H1 (cell line): ENCODE measurements at regions not wholly inside any gene's neighbourhood (a gene's known extent, or its start where the extent isn't known, plus 50 kb on each side); places are given as distances from the start of the nearest gene placed in this dataset.

ENCODE experiments used
- CTCF ChIA-PET: fragments of 300-600 bp; sonication (Branson Sonifier 250); formaldehyde crosslinking; loops from one replicate; lab custom pipeline; 2021; ENCODE audit not compliant: partially characterized antibody; lab: Charles Lee
- POLR2A ChIA-PET: fragments of 300-600 bp; sonication (Branson Sonifier 250); formaldehyde crosslinking; loops from one replicate; lab custom pipeline; 2021; ENCODE audit warnings: inconsistent platforms; ENCODE audit not compliant: partially characterized antibody; lab: Charles Lee
- DNase-seq, 2 experiments: peaks; one replicate each; pipeline versions ENCODE4 v3.0.0 to v3.0.0-alpha.2; 2010 to 2022; ENCODE audit warnings: low spot score in 2 of 2, low read depth in 1 of 2, mixed read lengths in 1 of 2
- FAIRE-seq: peaks from 2 replicates; lab custom pipeline; 2011; peaks lifted over from hg19 to GRCh38; lab: Jason Lieb, UNC
- H2AFZ ChIP-seq: 2 replicates; pipeline ENCODE4 v1.8.1; 2012; ENCODE audit warnings: low read length, inconsistent platforms
- H2AK5ac ChIP-seq: 2 replicates; pipeline ENCODE4 v1.6.1; 2013; ENCODE audit warnings: low read depth, low read length
- H2BK120ac ChIP-seq: replicated peaks from 2 replicates; pipeline ENCODE3; 2013; ENCODE audit warnings: low read depth, low read length, inconsistent platforms
- H2BK12ac ChIP-seq: 2 replicates; pipeline ENCODE4 v1.6.1; 2013; ENCODE audit warnings: low read depth, low read length
- H2BK15ac ChIP-seq: 2 replicates; pipeline ENCODE4 v1.6.1; 2013; ENCODE audit warnings: low read length
- H2BK20ac ChIP-seq: 2 replicates; pipeline ENCODE4 v1.6.1; 2013; ENCODE audit warnings: low read length
- H2BK5ac ChIP-seq: 2 replicates; pipeline ENCODE4 v1.6.1; 2013; ENCODE audit warnings: low read depth, low read length
- H3K14ac ChIP-seq: 2 replicates; pipeline ENCODE4 v1.6.1; 2013; ENCODE audit warnings: inconsistent platforms; ENCODE audit not compliant: insufficient read length
- H3K18ac ChIP-seq: 2 replicates; pipeline ENCODE4 v1.6.1; 2013; ENCODE audit warnings: low read length; ENCODE audit errors: extremely low read depth
- H3K23ac ChIP-seq: 2 replicates; pipeline ENCODE4 v1.6.1; 2013; ENCODE audit warnings: inconsistent platforms; ENCODE audit not compliant: insufficient read length
- H3K23me2 ChIP-seq: 2 replicates; pipeline ENCODE4 v1.6.1; 2013; ENCODE audit warnings: low read depth, low read length
- H3K27ac ChIP-seq: 2 replicates; pipeline ENCODE4 v1.6.1; 2011; ENCODE audit warnings: low read depth, low read length, inconsistent platforms
- H3K27me3 ChIP-seq, 4 experiments: replicated peaks in 1 of 4; 1 replicate in 1 of 4; 2 replicates in 3 of 4; pipeline versions ENCODE4 v1.6.1 to v1.8.1; 2011 to 2013; ENCODE audit warnings: low read length in 3 of 4, mild to moderate bottlenecking in 3 of 4, inconsistent platforms in 2 of 4, mixed read lengths in 2 of 4, moderate library complexity in 1 of 4; ENCODE audit not compliant: control insufficient read depth in 3 of 4, insufficient read depth in 3 of 4; ENCODE audit errors: extremely low read depth in 1 of 4
- H3K36me3 ChIP-seq, 4 experiments: 2 replicates each; pipeline versions ENCODE4 v1.6.1 to v1.8.1; 2011 to 2013; ENCODE audit warnings: mild to moderate bottlenecking in 4 of 4, low read length in 3 of 4, moderate library complexity in 2 of 4, control low read depth in 1 of 4, inconsistent platforms in 1 of 4; ENCODE audit not compliant: insufficient read depth in 4 of 4, control insufficient read depth in 2 of 4
- H3K4ac ChIP-seq: replicated peaks from 2 replicates; pipeline ENCODE3; 2013; ENCODE audit warnings: low read length, low read depth, mixed read lengths, inconsistent platforms; ENCODE audit not compliant: insufficient read length
- H3K4me1 ChIP-seq, 4 experiments: replicated peaks in 1 of 4; 1 replicate in 1 of 4; 2 replicates in 3 of 4; pipeline versions ENCODE4 v1.6.1 to v1.8.1; 2011 to 2013; ENCODE audit warnings: low read length in 3 of 4, inconsistent platforms in 2 of 4, mixed read lengths in 1 of 4; ENCODE audit not compliant: insufficient read depth in 4 of 4, control insufficient read depth in 3 of 4
- H3K4me2 ChIP-seq, 2 experiments: 2 replicates each; pipeline versions ENCODE4 v1.6.1 to v1.8.1; 2011 to 2013; ENCODE audit warnings: low read depth in 2 of 2, low read length in 2 of 2, control low read depth in 1 of 2, inconsistent platforms in 1 of 2, mild to moderate bottlenecking in 1 of 2; ENCODE audit not compliant: insufficient read depth in 1 of 2
- H3K4me3 ChIP-seq, 4 experiments: fragments of 200-600, 300-600 bp in 1 of 4; sonication (generic), shearing (Covaris generic), sonication (Bioruptor Twin) in 1 of 4; 2 replicates each; pipeline versions ENCODE4 v1.5.1 to v1.8.1; 2011 to 2016; ENCODE audit warnings: low read length in 4 of 4, low read depth in 3 of 4, control low read depth in 2 of 4, inconsistent platforms in 2 of 4, mild to moderate bottlenecking in 2 of 4, mixed read lengths in 1 of 4, moderate library complexity in 1 of 4; ENCODE audit not compliant: insufficient read depth in 2 of 4; ENCODE audit errors: extremely low read depth in 1 of 4
- H3K56ac ChIP-seq: replicated peaks from 2 replicates; pipeline ENCODE3; 2013; ENCODE audit warnings: low read depth, mild to moderate bottlenecking, mixed read lengths, low read length, inconsistent platforms; ENCODE audit not compliant: insufficient read length
- H3K79me1 ChIP-seq: 2 replicates; pipeline ENCODE4 v1.6.1; 2013; ENCODE audit warnings: low read depth, low read length, control low read depth
- H3K79me2 ChIP-seq, 2 experiments: 2 replicates each; pipeline versions ENCODE4 v1.6.1 to v1.8.1; 2012 to 2013; ENCODE audit warnings: low read length in 2 of 2, mild to moderate bottlenecking in 2 of 2, inconsistent platforms in 1 of 2; ENCODE audit not compliant: insufficient read depth in 2 of 2, control insufficient read depth in 1 of 2
- H3K9ac ChIP-seq, 4 experiments: replicated peaks in 1 of 4; 1 replicate in 1 of 4; 2 replicates in 3 of 4; pipeline versions ENCODE4 v1.6.1 to v1.8.1; 2011 to 2013; ENCODE audit warnings: low read depth in 3 of 4, low read length in 3 of 4, control low read depth in 2 of 4, mild to moderate bottlenecking in 2 of 4, moderate library complexity in 2 of 4, inconsistent platforms in 1 of 4; ENCODE audit errors: extremely low read depth in 1 of 4
- H3K9me3 ChIP-seq, 2 experiments: 2 replicates each; pipeline versions ENCODE4 v1.6.1 to v1.8.1; 2012 to 2013; ENCODE audit warnings: mild to moderate bottlenecking in 2 of 2, moderate library complexity in 2 of 2, control low read depth in 1 of 2, inconsistent platforms in 1 of 2, low read depth in 1 of 2, low read length in 1 of 2, mixed read lengths in 1 of 2; ENCODE audit not compliant: insufficient read depth in 2 of 2
- H4K20me1 ChIP-seq, 2 experiments: replicated peaks in 1 of 2; 2 replicates each; pipeline versions ENCODE3 to v1.8.1; 2011 to 2013; ENCODE audit warnings: inconsistent platforms in 2 of 2, low read length in 2 of 2, mild to moderate bottlenecking in 1 of 2; ENCODE audit not compliant: insufficient read depth in 2 of 2, control insufficient read depth in 1 of 2
- H4K5ac ChIP-seq: 2 replicates; pipeline ENCODE4 v1.6.1; 2013; ENCODE audit warnings: low read length, low read depth, mixed read lengths, inconsistent platforms; ENCODE audit not compliant: insufficient read length
- H4K8ac ChIP-seq: 2 replicates; pipeline ENCODE4 v1.8.0; 2013; ENCODE audit warnings: mild to moderate bottlenecking, moderate library complexity, low read length, inconsistent platforms; ENCODE audit not compliant: insufficient read depth; ENCODE audit errors: extremely low read depth
- H4K91ac ChIP-seq: replicated peaks from 2 replicates; pipeline ENCODE3; 2013; ENCODE audit warnings: low read length, mixed read lengths, inconsistent platforms; ENCODE audit not compliant: insufficient read length
- POU5F1 ChIP-seq: IDR thresholded peaks from 2 replicates; pipeline ENCODE4 v1.6.1; 2011; ENCODE audit warnings: low read depth, mild to moderate bottlenecking, low read length, moderate library complexity
- RAD21 ChIP-seq, 2 experiments: IDR thresholded peaks in 1 of 2; conservative IDR thresholded peaks in 1 of 2; 2 replicates each; pipeline ENCODE4 v1.6.1; 2011; ENCODE audit warnings: low read depth in 2 of 2, low read length in 2 of 2, improper control_type of control experiment in 1 of 2, inconsistent platforms in 1 of 2, mild to moderate bottlenecking in 1 of 2, moderate library complexity in 1 of 2
- WGBS, 2 experiments: shearing (Covaris generic) in 1 of 2; methylation state at CpG; one replicate each; pipeline versions ENCODE4 v1.1.6 to v1.1.7; 2013 to 2015; ENCODE audit warnings: low lambda C conversion rate in 2 of 2, mixed read lengths in 2 of 2, inconsistent platforms in 1 of 2, low coverage in 1 of 2, missing lambda C conversion rate in 1 of 2; ENCODE audit not compliant: insufficient replicate concordance in 2 of 2, insufficient coverage in 1 of 2, insufficient read length in 1 of 2; ENCODE audit errors: extremely low coverage in 1 of 2, missing lambda C conversion rate in 1 of 2; 5-methylcytosine and 5-hydroxymethylcytosine counted together

GRCh38 chr2:8627692-8628085 is 54.2 kb upstream of the ID2 start:
- TF ChIP-seq POU5F1 = no peak
- peak; percentile 5 to 34; a peak in 3 of 4 replicates for TF ChIP-seq RAD21 (IDR thresholded peaks at IDR 0.05 in 1 of 2, conservative IDR thresholded peaks at IDR 0.05 in 1 of 2; ENCODE audit: low read depth in 2 of 2, low read length in 2 of 2)
- CTCF ChIA-PET = interaction anchor here (1.1 to 1.9 kb wide), 4 partner anchors 9 to 16 kb away, joined by 3 to 6 read pairs (median 4); no protein-coding TSS in a partner anchor
- H4K91ac ChIP-seq = no peak overlapping the region

More at GRCh38 chr2:8627692-8628085, 54.2 kb upstream of the ID2 start:
- Histone ChIP-seq H2BK5ac (no peak overlapping the region), H3K23me2 (peaks cover 3% of the 10 kb centered on the region; the same call in 1 of the 2 replicates), H3K36me3 (no peaks in the 10 kb centered on the region), H3K9me3 (no peaks in the 10 kb centered on the region), H3K79me2 (no peaks in the 10 kb centered on the region), H2BK15ac (no peak overlapping the region), H3K4ac (no peak overlapping the region), H3K56ac (no peak overlapping the region), H3K14ac (no peak overlapping the region), H4K8ac (no peak overlapping the region; the same call in 1 of the 2 replicates), H3K9ac (no peak overlapping the region), H4K20me1 (peaks cover 0 to 3% of the 10 kb centered on the region in 2 experiments), H2AFZ (no peak overlapping the region), H2BK12ac (0 out of 2 replicates have a peak overlapping the region, but pooled peaks have one; percentile 60), H2AK5ac (no peak overlapping the region), H3K4me2 (no peak overlapping the region), H3K4me1 (peaks cover 0 to 4% (median 3%) of the 10 kb centered on the region in 4 experiments; a peak in 3 of 7 replicates), H2BK20ac (no peak overlapping the region), H3K18ac (no peak overlapping the region), H3K79me1 (no peaks in the 10 kb centered on the region), H3K4me3 (no peak overlapping the region), H2BK120ac (no peak overlapping the region), H4K5ac (no peak overlapping the region), H3K27ac (no peak overlapping the region), H3K23ac (no peak overlapping the region), H3K27me3 (no peaks in the 10 kb centered on the region; a peak in 1 of 7 replicates)
- POLR2A ChIA-PET = no interaction called here
- FAIRE-seq (no peak), DNase-seq (no peak)
- 89% methylated on average over 12 of the region's 14 CpGs; no CpG with 5 or more reads in 1 of the 2 experiments for WGBS, 2 experiments
